Thyroid gland (tissue), 4 donors: ENCODE measurements at regions not wholly inside any gene's neighbourhood (a gene's known extent, or its start where the extent isn't known, plus 50 kb on each side); places are given as distances from the start of the nearest gene placed in this dataset.

Experiments used
- DNase-seq, 2 donors: peaks; one replicate each; pipeline ENCODE4 v3.0.0-alpha.2; 2019
- H3K27ac ChIP-seq, 3 donors: fragments of 200-600 bp; sonication (generic); 1 replicate in 2 of 3; 2 replicates in 1 of 3; pipeline ENCODE4 v1.5.1; 2016 to 2019; ENCODE audit warnings: mild to moderate bottlenecking in 1 of 3, moderate library complexity in 1 of 3
- H3K27me3 ChIP-seq: fragments of 200-600 bp; sonication (generic); one replicate; pipeline ENCODE4 v1.5.1; 2019
- H3K36me3 ChIP-seq, 2 donors: fragments of 200-600 bp; sonication (generic); one replicate each; pipeline ENCODE4 v1.5.1; 2016 to 2019
- H3K4me1 ChIP-seq, 2 donors: fragments of 200-600 bp; sonication (generic); one replicate each; pipeline ENCODE4 v1.5.1; 2017 to 2019
- H3K4me3 ChIP-seq, 3 donors: fragments of 200-600 bp; sonication (generic); replicated peaks in 1 of 3; 1 replicate in 2 of 3; 2 replicates in 1 of 3; pipeline ENCODE4 v1.5.1; 2016; ENCODE audit warnings: mild to moderate bottlenecking in 1 of 3
- H3K9me3 ChIP-seq: fragments of 200-600 bp; sonication (generic); one replicate; pipeline ENCODE4 v1.5.1; 2017
- POLR2A ChIP-seq, 2 donors: fragments of 450-650 bp; IDR thresholded peaks; one replicate each; pipeline ENCODE4 v1.6.1; 2017; ENCODE audit warnings: antibody characterized with exemption in 2 of 2, mild to moderate bottlenecking in 2 of 2, moderate library complexity in 1 of 2
- WGBS, 2 donors: methylation state at CpG; one replicate each; pipeline ENCODE4 v1.1.5; 2017; 5-methylcytosine and 5-hydroxymethylcytosine counted together
- intact Hi-C: fragments of 100-400 bp; cut with DNase I; formaldehyde crosslinking; loops from one replicate; pipeline ENCODE4 v1.15.1; 2023
- TF ChIP-seq, protein P1 (sequence below), 6 experiments: fragments of 200-600 bp in 3 of 6; fragments of 450-650 bp in 3 of 6; sonication (generic) in 3 of 6; IDR thresholded peaks; one replicate each; pipeline ENCODE4 v1.5.1; 2016 to 2019; ENCODE audit warnings: antibody characterized with exemption in 6 of 6, mild to moderate bottlenecking in 2 of 6, inconsistent platforms in 1 of 6, moderate library complexity in 1 of 6

DNA sequence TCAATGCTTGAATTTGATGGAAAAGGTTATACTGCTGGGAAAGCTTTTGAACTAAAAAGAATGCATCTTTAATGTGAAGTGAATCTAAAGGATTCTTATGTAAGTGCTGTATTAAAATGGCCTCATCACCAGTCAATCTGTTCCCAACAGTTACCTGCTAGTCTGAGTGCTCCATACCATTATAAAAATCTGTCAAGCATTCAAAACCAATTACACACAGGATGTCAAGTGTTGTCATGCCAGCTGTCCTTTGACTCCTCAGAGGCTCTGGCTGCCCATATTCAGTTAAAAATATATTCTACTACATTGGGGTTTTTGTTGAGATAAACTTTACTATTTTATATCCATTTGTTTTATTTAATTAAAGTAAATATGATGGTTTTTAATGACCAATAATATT lies 1587.7 kb downstream of the AMY1C start:
- Histone ChIP-seq H3K27me3 (no peaks in the 10 kb centered on the region), H3K4me1 (no peaks in the 10 kb centered on the region), H3K27ac (no peak overlapping the region), H3K36me3 (no peaks in the 10 kb centered on the region), H3K4me3 (no peak overlapping the region), H3K9me3 (no peaks in the 10 kb centered on the region)
- intact Hi-C loops, result no loop called here
- no peak for TF ChIP-seq POLR2A (IDR thresholded peaks at IDR 0.05)
- TF ChIP-seq, protein P1, sequence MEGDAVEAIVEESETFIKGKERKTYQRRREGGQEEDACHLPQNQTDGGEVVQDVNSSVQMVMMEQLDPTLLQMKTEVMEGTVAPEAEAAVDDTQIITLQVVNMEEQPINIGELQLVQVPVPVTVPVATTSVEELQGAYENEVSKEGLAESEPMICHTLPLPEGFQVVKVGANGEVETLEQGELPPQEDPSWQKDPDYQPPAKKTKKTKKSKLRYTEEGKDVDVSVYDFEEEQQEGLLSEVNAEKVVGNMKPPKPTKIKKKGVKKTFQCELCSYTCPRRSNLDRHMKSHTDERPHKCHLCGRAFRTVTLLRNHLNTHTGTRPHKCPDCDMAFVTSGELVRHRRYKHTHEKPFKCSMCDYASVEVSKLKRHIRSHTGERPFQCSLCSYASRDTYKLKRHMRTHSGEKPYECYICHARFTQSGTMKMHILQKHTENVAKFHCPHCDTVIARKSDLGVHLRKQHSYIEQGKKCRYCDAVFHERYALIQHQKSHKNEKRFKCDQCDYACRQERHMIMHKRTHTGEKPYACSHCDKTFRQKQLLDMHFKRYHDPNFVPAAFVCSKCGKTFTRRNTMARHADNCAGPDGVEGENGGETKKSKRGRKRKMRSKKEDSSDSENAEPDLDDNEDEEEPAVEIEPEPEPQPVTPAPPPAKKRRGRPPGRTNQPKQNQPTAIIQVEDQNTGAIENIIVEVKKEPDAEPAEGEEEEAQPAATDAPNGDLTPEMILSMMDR (IDR thresholded peaks at IDR 0.05), result no peak
- DNase-seq, result no peak

DNA sequence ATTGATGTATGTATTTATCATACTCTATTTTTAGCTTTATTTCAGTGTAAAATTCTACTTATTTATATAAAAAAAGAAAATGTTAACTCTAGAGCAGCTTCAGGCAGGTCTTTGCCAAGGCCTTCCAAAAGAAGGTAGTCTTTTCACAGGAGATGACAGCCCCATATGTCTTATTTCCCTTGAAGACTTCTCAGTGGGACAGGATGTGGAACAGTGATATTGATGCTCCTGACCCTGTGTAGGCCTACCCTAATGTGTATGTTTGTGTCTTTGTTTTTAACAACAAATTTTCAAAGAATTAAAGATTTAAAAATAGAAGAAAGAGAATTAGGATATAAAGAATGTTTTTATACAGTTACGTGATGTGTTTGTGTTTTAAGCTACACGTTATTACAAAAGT lies 1593.6 kb downstream of the AMY1C start:
- Histone ChIP-seq H3K27ac (no peak overlapping the region), H3K27me3 (no peaks in the 10 kb centered on the region), H3K9me3 (no peaks in the 10 kb centered on the region), H3K4me3 (no peak overlapping the region), H3K4me1 (no peaks in the 10 kb centered on the region), H3K36me3 (no peaks in the 10 kb centered on the region)
- TF ChIP-seq POLR2A (IDR thresholded peaks at IDR 0.05), result no peak
- TF ChIP-seq, protein P1 (IDR thresholded peaks at IDR 0.05), result no peak
- no peak for DNase-seq
- intact Hi-C loops, result no loop called here
- 92 to 93% methylated on average over 2 of the region's 2 CpGs for WGBS, 2 donors

DNA sequence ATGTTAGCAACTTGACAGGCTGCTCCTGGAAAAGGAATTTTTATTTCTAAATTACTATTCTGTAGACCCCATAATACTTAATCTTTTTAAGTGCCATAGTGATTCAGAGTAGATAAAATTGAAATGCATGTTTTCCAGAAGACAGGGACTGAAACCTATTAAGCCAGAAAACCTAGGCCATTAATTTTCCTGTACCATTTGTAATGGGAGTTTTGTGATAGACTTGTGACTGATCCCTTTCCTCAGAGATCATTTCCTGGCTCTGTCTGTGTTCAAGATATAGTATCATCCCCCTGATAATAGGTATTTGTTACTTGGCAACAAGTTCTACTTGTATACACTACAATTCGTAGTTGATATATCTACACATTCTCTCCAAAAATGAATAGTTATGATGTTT lies 1609.8 kb downstream of the AMY1C start:
- H3K9me3 ChIP-seq, result no peaks in the 10 kb centered on the region
- no peak for DNase-seq
- no peaks in the 10 kb centered on the region for H3K27me3 ChIP-seq
- WGBS, 2 donors, result 70 to 75% methylated on average over 1 of the region's 1 CpG
- intact Hi-C loops, result no loop called here
- no peak overlapping the region for H3K4me3 ChIP-seq
- no peaks in the 10 kb centered on the region for H3K4me1 ChIP-seq
- no peaks in the 10 kb centered on the region for H3K36me3 ChIP-seq
- H3K27ac ChIP-seq, result no peak overlapping the region
- TF ChIP-seq, protein P1 (IDR thresholded peaks at IDR 0.05), result no peak
- no peak for TF ChIP-seq POLR2A (IDR thresholded peaks at IDR 0.05)

DNA sequence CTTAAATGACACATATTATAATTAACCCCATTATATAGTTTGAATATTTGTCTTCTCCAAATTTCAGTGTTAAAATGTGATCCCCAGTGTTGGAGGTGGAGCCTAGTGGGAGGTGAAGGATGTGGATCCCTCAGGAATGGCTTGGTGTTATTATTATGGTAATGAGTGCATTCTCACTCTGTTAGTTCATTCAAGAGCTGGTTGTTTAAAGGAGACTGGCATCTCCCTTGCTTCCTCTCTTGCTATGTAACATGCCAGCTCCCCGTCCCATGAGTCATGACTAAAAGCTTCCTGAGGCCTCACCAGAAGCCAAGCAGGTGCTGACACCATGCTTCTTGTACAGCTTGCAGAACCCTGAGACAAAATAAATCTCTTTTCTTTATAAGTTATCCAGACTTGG lies 1612.7 kb downstream of the AMY1C start:
- intact Hi-C loops, result no loop called here
- H3K27ac ChIP-seq, result no peak overlapping the region
- 91 to 100% methylated on average over 1 of the region's 1 CpG for WGBS, 2 donors
- H3K36me3 ChIP-seq, result no peaks in the 10 kb centered on the region
- DNase-seq, result no peak
- H3K27me3 ChIP-seq, result no peaks in the 10 kb centered on the region
- H3K4me3 ChIP-seq, result no peak overlapping the region
- no peaks in the 10 kb centered on the region for H3K9me3 ChIP-seq
- no peak for TF ChIP-seq POLR2A (IDR thresholded peaks at IDR 0.05)
- TF ChIP-seq, protein P1 (IDR thresholded peaks at IDR 0.05), result no peak
- no peaks in the 10 kb centered on the region for H3K4me1 ChIP-seq

DNA sequence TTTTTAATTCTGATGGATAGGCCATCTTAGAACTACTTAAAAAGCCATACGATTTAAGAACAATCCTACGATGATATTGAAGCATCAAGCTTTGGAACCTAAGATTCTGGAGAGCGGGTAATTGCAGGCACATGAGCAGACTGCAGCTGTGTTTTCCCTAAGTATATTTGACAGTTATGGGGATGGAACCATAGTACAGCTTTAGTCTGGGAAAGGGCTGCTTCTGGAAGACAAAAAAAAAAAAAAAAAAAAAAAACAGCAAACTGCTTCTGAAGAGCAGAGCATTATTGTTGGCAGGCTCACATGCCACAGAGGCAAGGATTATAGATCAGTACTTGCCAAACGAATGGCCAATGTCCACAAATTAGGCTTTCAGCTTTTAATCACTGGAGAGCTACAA lies 1618.7 kb downstream of the AMY1C start:
- whole genome bisulfite sequencing, 2 donors, result 77% methylated on average over 4 of the region's 4 CpGs
- no peaks in the 10 kb centered on the region for H3K36me3 ChIP-seq
- intact Hi-C loops, result no loop called here
- H3K4me3 ChIP-seq, result no peak overlapping the region
- H3K27me3 ChIP-seq, result no peaks in the 10 kb centered on the region
- H3K9me3 ChIP-seq, result no peaks in the 10 kb centered on the region
- no peaks in the 10 kb centered on the region for H3K4me1 ChIP-seq
- no peak for DNase-seq
- TF ChIP-seq, protein P1 (IDR thresholded peaks at IDR 0.05), result no peak
- no peak for TF ChIP-seq POLR2A (IDR thresholded peaks at IDR 0.05)
- H3K27ac ChIP-seq, result no peak overlapping the region
